Skin of body (tissue), 1 donor: ENCODE measurements at regions not wholly inside any gene's neighbourhood (a gene's known extent, or its start where the extent isn't known, plus 50 kb on each side); places are given as distances from the start of the nearest gene placed in this dataset.
"Not testable (repeated sequence)": the region's sequence is repeated elsewhere in the genome, so short reads cannot be mapped to it uniquely, and the experiment has no call there.

Experiments used
- DNase-seq: peaks from one replicate; lab custom pipeline; 2025; lab: John Stamatoyannopoulos, UW

GRCh38 chr13:55652657-55653056, 1488.1 kb upstream of the PRR20A start:
- DNase-seq: no peak

GRCh38 chr13:55653497-55653896, 1487.2 kb upstream of the PRR20A start:
- DNase-seq: no peak

- no peak for DNase-seq
These were observed 1486.5 kb upstream of the PRR20A start for GRCh38 chr13:55654243-55654642.

- not testable (repeated sequence) for DNase-seq
These were observed 1480.5 kb upstream of the PRR20A start for GRCh38 chr13:55660264-55660663.

GRCh38 chr13:55660851-55661250, 1479.9 kb upstream of the PRR20A start:
- no peak for DNase-seq

- DNase-seq: no peak
These were observed 1479.2 kb upstream of the PRR20A start for GRCh38 chr13:55661505-55661904.

GRCh38 chr13:55664178-55664577, 1476.5 kb upstream of the PRR20A start:
- no peak for DNase-seq

- peak; percentile 22 for DNase-seq
These were observed 1471.7 kb upstream of the PRR20A start for GRCh38 chr13:55669051-55669450.

GRCh38 chr13:55673910-55674309, 1466.8 kb upstream of the PRR20A start:
- no peak for DNase-seq

GRCh38 chr13:55682776-55683175, 1457.9 kb upstream of the PRR20A start:
- DNase-seq: no peak

- no peak for DNase-seq
These were observed 1435.2 kb upstream of the PRR20A start for GRCh38 chr13:55705526-55705925.

- peak; percentile 22 for DNase-seq
These were observed 1434.7 kb upstream of the PRR20A start for GRCh38 chr13:55705971-55706370.

GRCh38 chr13:55714120-55714519, 1426.6 kb upstream of the PRR20A start:
- DNase-seq: no peak

- no peak for DNase-seq
These were observed 1413.0 kb upstream of the PRR20A start for GRCh38 chr13:55727683-55728082.

GRCh38 chr13:55728247-55728646, 1412.5 kb upstream of the PRR20A start:
- DNase-seq: no peak

- DNase-seq: no peak
These were observed 1394.9 kb upstream of the PRR20A start for GRCh38 chr13:55745828-55746227.

GRCh38 chr13:55761986-55762385, 1378.7 kb upstream of the PRR20A start:
- DNase-seq: no peak

- DNase-seq: no peak
These were observed 1363.1 kb upstream of the PRR20A start for GRCh38 chr13:55777612-55778011.

- DNase-seq: no peak
These were observed 1356.9 kb upstream of the PRR20A start for GRCh38 chr13:55783841-55784240.

GRCh38 chr13:55788548-55788947, 1352.2 kb upstream of the PRR20A start:
- DNase-seq: no peak

GRCh38 chr13:55792544-55793193, 1348.0 kb upstream of the PRR20A start:
- no peak for DNase-seq

GRCh38 chr13:55815458-55816033, 1325.2 kb upstream of the PRR20A start:
- no peak for DNase-seq

GRCh38 chr13:55816976-55817601, 1323.6 kb upstream of the PRR20A start:
- no peak for DNase-seq
